ENCODE measurements at regions not wholly inside any gene's neighbourhood (a gene's known extent, or its start where the extent isn't known, plus 50 kb on each side); places are given as distances from the start of the nearest gene placed in this dataset.

- no peak for FAIRE-seq
Measured at GRCh38 chr9:14031810-14032209, 282.1 kb downstream of the NFIB start.

- no peak for FAIRE-seq
Measured at GRCh38 chr9:14031060-14031414, 282.9 kb downstream of the NFIB start.

GRCh38 chr9:14030375-14031059, 283.4 kb downstream of the NFIB start:
- no peak for FAIRE-seq

- no peak for FAIRE-seq
Measured at GRCh38 chr9:14029806-14030374, 284.1 kb downstream of the NFIB start.

- FAIRE-seq = no peak
Measured at GRCh38 chr9:14027116-14027800, 286.7 kb downstream of the NFIB start.

- FAIRE-seq = no peak
Measured at GRCh38 chr9:14025741-14026140, 288.2 kb downstream of the NFIB start.

- FAIRE-seq = no peak
Measured at GRCh38 chr9:14023285-14023684, 290.7 kb downstream of the NFIB start.

- FAIRE-seq = no peak
Measured at GRCh38 chr9:14021871-14022525, 291.9 kb downstream of the NFIB start.

GRCh38 chr9:14018081-14018480, 295.9 kb downstream of the NFIB start:
- FAIRE-seq = no peak

- FAIRE-seq = peak; percentile 57
Measured at GRCh38 chr9:14014744-14015143, 299.2 kb downstream of the NFIB start.

GRCh38 chr9:14014218-14014617, 299.7 kb downstream of the NFIB start:
- FAIRE-seq = no peak

- FAIRE-seq = no peak
Measured at GRCh38 chr9:14011799-14012560, 302.0 kb downstream of the NFIB start.

- no peak for FAIRE-seq
Measured at GRCh38 chr9:14007190-14007769, 306.7 kb downstream of the NFIB start.

- no peak for FAIRE-seq
Measured at GRCh38 chr9:14006386-14007187, 307.4 kb downstream of the NFIB start.

GRCh38 chr9:14004110-14004509, 309.8 kb downstream of the NFIB start:
- no peak for FAIRE-seq

- no peak for FAIRE-seq
Measured at GRCh38 chr9:13994240-13994639, 319.7 kb downstream of the NFIB start.

- FAIRE-seq = no peak
Measured at GRCh38 chr9:13993632-13994185, 320.2 kb downstream of the NFIB start.

- no peak for FAIRE-seq
Measured at GRCh38 chr9:13992138-13993088, 321.5 kb downstream of the NFIB start.

- no peak for FAIRE-seq
Measured at GRCh38 chr9:13991395-13991794, 322.5 kb downstream of the NFIB start.

GRCh38 chr9:13990994-13991393, 322.9 kb downstream of the NFIB start:
- no peak for FAIRE-seq

Measured in colon (tissue), 2 donors.